ENCODE measurements at regions not wholly inside any gene's neighbourhood (a gene's known extent, or its start where the extent isn't known, plus 50 kb on each side); places are given as distances from the start of the nearest gene placed in this dataset.

- Histone ChIP-seq H3K36me3 (ENCODE audit: control insufficient read depth, insufficient read depth, low read length) (no peaks in the 10 kb centered on the region), H3K27me3 (ENCODE audit: control insufficient read depth, insufficient read depth, low read length) (no peaks in the 10 kb centered on the region), H3K4me3 (ENCODE audit: low read depth, low read length) (no peak overlapping the region)
- POLR2A ChIA-PET = no interaction called here
- CTCF ChIA-PET = no interaction called here
- no peak for TF ChIP-seq CTCF (IDR thresholded peaks at IDR 0.05; ENCODE audit: insufficient read depth, low read depth, low read length)
- no peak for DNase-seq (ENCODE audit: low read depth)
Measured at GRCh38 chr11:87645626-87646025, 529.6 kb downstream of the RAB38 start.

GRCh38 chr11:87639753-87640364 lies 535.4 kb downstream of the RAB38 start:
- TF ChIP-seq CTCF (IDR thresholded peaks at IDR 0.05; ENCODE audit: insufficient read depth, low read depth, low read length) = no peak
- CTCF ChIA-PET = no interaction called here
- Histone ChIP-seq H3K4me3 (ENCODE audit: low read depth, low read length) (no peak overlapping the region), H3K27me3 (ENCODE audit: control insufficient read depth, insufficient read depth, low read length) (no peaks in the 10 kb centered on the region), H3K36me3 (ENCODE audit: control insufficient read depth, insufficient read depth, low read length) (no peaks in the 10 kb centered on the region)
- POLR2A ChIA-PET = interaction anchor here (0.5 kb wide), 1 partner anchor 39 kb away, joined by 3 read pairs; no protein-coding TSS in a partner anchor
- no peak for DNase-seq (ENCODE audit: low read depth)

- Histone ChIP-seq H3K4me3 (ENCODE audit: low read depth, low read length) (no peak overlapping the region), H3K36me3 (ENCODE audit: control insufficient read depth, insufficient read depth, low read length) (no peaks in the 10 kb centered on the region), H3K27me3 (ENCODE audit: control insufficient read depth, insufficient read depth, low read length) (no peaks in the 10 kb centered on the region)
- DNase-seq (ENCODE audit: low read depth) = no peak
- POLR2A ChIA-PET = no interaction called here
- CTCF ChIA-PET = interaction anchor here (1.5 kb wide), 1 partner anchor 10 kb away, joined by 4 read pairs; no protein-coding TSS in a partner anchor
- no peak for TF ChIP-seq CTCF (IDR thresholded peaks at IDR 0.05; ENCODE audit: insufficient read depth, low read depth, low read length)
Measured at GRCh38 chr11:87635001-87635400, 540.2 kb downstream of the RAB38 start.

GRCh38 chr11:87634331-87634730 lies 540.9 kb downstream of the RAB38 start:
- H3K36me3 ChIP-seq (ENCODE audit: control insufficient read depth, insufficient read depth, low read length) = no peaks in the 10 kb centered on the region
- no peak for DNase-seq (ENCODE audit: low read depth)
- POLR2A ChIA-PET = no interaction called here
- no peak overlapping the region for H3K4me3 ChIP-seq (ENCODE audit: low read depth, low read length)
- H3K27me3 ChIP-seq (ENCODE audit: control insufficient read depth, insufficient read depth, low read length) = no peaks in the 10 kb centered on the region
- CTCF ChIA-PET = interaction anchor here (0.6 kb wide), 1 partner anchor 301 kb away, joined by 3 read pairs; no protein-coding TSS in a partner anchor
- no peak for TF ChIP-seq CTCF (IDR thresholded peaks at IDR 0.05; ENCODE audit: insufficient read depth, low read depth, low read length)

GRCh38 chr11:87628957-87629356 lies 546.3 kb downstream of the RAB38 start:
- H3K4me3 ChIP-seq (ENCODE audit: low read depth, low read length) = no peak overlapping the region
- H3K27me3 ChIP-seq (ENCODE audit: control insufficient read depth, insufficient read depth, low read length) = no peaks in the 10 kb centered on the region
- CTCF ChIA-PET = no interaction called here
- H3K36me3 ChIP-seq (ENCODE audit: control insufficient read depth, insufficient read depth, low read length) = no peaks in the 10 kb centered on the region
- TF ChIP-seq CTCF (IDR thresholded peaks at IDR 0.05; ENCODE audit: insufficient read depth, low read depth, low read length) = no peak
- POLR2A ChIA-PET = no interaction called here
- DNase-seq (ENCODE audit: low read depth) = no peak
